Effector memory CD4-positive, alpha-beta T cell (primary cell): ENCODE measurements at regions not wholly inside any gene's neighbourhood (a gene's known extent, or its start where the extent isn't known, plus 50 kb on each side); places are given as distances from the start of the nearest gene placed in this dataset.

ENCODE experiments used
- DNase-seq, 3 donors: peaks; one replicate each; pipeline ENCODE4 v3.0.0-alpha.2; 2020
- H3K27ac ChIP-seq: 2 replicates; pipeline ENCODE4 v1.7.0; 2013; ENCODE audit warnings: mild to moderate bottlenecking, low read length, moderate library complexity; ENCODE audit not compliant: insufficient read depth, poor library complexity, severe bottlenecking
- H3K27me3 ChIP-seq: replicated peaks from 2 replicates; pipeline ENCODE4 v1.7.0; 2013; ENCODE audit warnings: mild to moderate bottlenecking, low read length; ENCODE audit not compliant: insufficient read depth, control insufficient read depth, poor library complexity, severe bottlenecking
- H3K36me3 ChIP-seq: 2 replicates; pipeline ENCODE4 v1.7.0; 2013; ENCODE audit warnings: mild to moderate bottlenecking, low read length, moderate library complexity; ENCODE audit not compliant: control insufficient read depth, insufficient read depth
- H3K4me1 ChIP-seq: 2 replicates; pipeline ENCODE4 v1.7.0; 2013; ENCODE audit warnings: low read length, mild to moderate bottlenecking; ENCODE audit not compliant: control insufficient read depth, insufficient read depth, poor library complexity, severe bottlenecking
- H3K4me3 ChIP-seq: 2 replicates; pipeline ENCODE4 v1.7.0; 2013; ENCODE audit warnings: low read length, low read depth, mild to moderate bottlenecking; ENCODE audit not compliant: insufficient read depth, poor library complexity, severe bottlenecking
- H3K9me3 ChIP-seq: 2 replicates; pipeline ENCODE4 v1.7.0; 2013; ENCODE audit warnings: mild to moderate bottlenecking, low read length, moderate library complexity; ENCODE audit not compliant: control insufficient read depth

GRCh38 chr1:38431535-38432376 lies 385.2 kb upstream of the POU3F1 start:
- H3K27me3 ChIP-seq, result no peaks in the 10 kb centered on the region
- H3K36me3 ChIP-seq, result no peaks in the 10 kb centered on the region
- no peak overlapping the region for H3K27ac ChIP-seq
- H3K9me3 ChIP-seq, result no peaks in the 10 kb centered on the region
- no peaks in the 10 kb centered on the region for H3K4me1 ChIP-seq
- DNase-seq, result no peak
- H3K4me3 ChIP-seq, result no peak overlapping the region

DNA sequence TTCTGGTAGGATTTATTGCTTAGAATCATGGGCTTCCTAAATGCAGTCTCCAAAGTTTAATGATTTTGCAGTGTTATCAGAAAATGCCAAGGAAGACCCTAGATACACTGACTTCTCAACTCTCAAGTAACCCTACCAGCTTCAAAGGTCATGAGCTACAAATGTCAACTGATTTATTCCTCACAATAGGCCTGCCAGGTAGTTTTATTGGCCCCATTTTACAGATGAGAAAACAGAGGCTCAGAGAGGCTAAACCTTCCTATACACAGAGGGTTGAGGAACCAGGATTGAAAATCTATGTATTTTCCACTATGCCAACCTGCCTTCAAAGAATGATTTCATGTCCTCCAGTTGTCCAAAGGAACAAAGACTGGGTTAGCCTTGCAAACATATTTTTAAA lies 384.4 kb upstream of the POU3F1 start:
- Histone ChIP-seq H3K9me3 (no peaks in the 10 kb centered on the region), H3K36me3 (no peaks in the 10 kb centered on the region), H3K4me3 (no peak overlapping the region), H3K27ac (no peak overlapping the region), H3K27me3 (no peaks in the 10 kb centered on the region), H3K4me1 (no peaks in the 10 kb centered on the region)
- no peak for DNase-seq

DNA sequence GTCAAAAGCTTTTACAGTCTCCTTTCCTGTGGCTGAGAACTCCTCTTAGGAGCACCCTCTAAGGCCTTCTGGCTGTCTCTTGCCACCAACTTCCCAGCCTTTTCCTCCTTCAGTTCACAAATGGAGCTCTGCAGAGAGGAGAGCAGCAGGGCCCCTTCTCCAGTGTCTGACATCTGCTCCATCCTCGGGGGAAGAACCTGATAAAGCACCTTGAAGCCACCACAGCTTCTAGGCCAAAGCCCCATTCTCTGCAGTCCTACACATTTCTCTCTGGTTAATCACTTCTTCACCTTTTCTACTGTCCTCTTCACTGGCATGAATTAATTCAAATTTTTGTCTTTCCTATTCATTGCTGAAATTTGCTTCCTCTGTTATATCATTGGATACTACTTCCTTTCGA lies 378.1 kb upstream of the POU3F1 start:
- Histone ChIP-seq H3K36me3 (no peaks in the 10 kb centered on the region), H3K9me3 (no peaks in the 10 kb centered on the region), H3K4me1 (no peaks in the 10 kb centered on the region), H3K27me3 (no peaks in the 10 kb centered on the region), H3K4me3 (no peak overlapping the region), H3K27ac (no peak overlapping the region)
- DNase-seq, result no peak

- Histone ChIP-seq H3K9me3 (no peaks in the 10 kb centered on the region), H3K27ac (no peak overlapping the region), H3K4me1 (no peaks in the 10 kb centered on the region), H3K27me3 (no peaks in the 10 kb centered on the region), H3K4me3 (no peak overlapping the region), H3K36me3 (no peaks in the 10 kb centered on the region)
- no peak for DNase-seq
Measured at GRCh38 chr1:38420666-38421065, 374.1 kb upstream of the POU3F1 start.

DNA sequence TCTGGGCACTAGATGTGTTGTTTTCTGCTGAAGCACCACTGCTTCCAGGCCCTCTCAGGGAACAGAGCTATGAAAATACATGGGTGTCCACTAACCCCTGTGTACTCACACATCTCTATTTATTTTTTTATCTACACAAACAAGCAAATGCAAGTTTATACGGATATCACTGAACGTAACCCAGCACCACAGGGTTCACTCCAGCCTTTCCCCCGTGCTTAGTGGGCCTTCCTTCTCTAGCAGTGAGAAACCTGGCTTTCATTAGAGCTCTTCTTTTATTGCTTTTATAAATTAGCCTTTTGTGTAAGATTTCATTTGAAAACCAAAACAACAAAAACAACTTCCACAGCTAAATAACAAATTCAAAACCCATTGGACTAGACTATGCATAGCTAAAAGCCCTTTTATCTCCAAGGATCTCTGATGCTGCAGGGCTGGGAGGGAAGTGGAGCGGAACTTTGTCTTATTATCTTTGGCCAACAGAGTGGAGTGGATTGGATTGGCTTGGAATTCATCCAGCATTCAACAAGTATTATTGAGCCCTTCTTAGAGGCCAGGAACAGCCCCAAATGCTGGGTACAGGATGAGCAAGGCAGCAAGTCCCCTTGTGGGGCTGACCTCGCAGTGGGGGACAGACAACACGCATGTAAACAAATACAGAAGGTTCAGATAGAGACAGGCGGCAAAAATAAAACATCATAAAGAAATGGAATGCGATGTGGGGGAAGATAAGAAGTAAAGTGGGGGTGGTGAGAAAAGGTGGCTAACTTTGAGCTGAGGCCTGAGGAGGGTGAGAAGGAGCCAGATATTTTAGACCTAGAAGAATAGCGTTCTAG lies 371.8 kb upstream of the POU3F1 start:
- Histone ChIP-seq H3K4me1 (no peaks in the 10 kb centered on the region), H3K9me3 (no peaks in the 10 kb centered on the region), H3K27me3 (no peaks in the 10 kb centered on the region), H3K36me3 (no peaks in the 10 kb centered on the region), H3K4me3 (no peak overlapping the region), H3K27ac (no peak overlapping the region)
- DNase-seq, result no peak

DNA sequence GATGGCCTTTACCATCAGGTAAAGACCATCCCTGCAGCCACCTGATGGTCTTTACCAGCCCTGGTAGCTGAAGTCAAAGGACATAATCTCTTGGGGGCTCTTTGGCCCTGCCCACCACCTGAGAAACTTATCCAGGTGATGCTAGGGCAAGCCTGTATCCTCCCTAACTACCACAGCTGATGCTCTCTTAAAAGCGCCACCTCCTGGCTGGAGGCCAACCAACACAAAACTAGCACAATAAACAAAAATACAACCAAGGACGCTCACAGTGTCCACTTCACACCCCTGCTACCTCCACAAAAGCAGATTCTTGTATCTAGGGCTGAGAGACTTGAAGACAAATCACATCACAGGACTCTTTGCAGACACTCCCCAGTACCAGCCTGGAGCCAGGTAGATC lies 357.1 kb upstream of the POU3F1 start:
- Histone ChIP-seq H3K27ac (no peak overlapping the region), H3K9me3 (no peaks in the 10 kb centered on the region), H3K4me3 (no peak overlapping the region), H3K4me1 (no peaks in the 10 kb centered on the region), H3K27me3 (no peaks in the 10 kb centered on the region), H3K36me3 (no peaks in the 10 kb centered on the region)
- no peak for DNase-seq

- no peaks in the 10 kb centered on the region for H3K36me3 ChIP-seq
- H3K27ac ChIP-seq, result no peak overlapping the region
- H3K4me3 ChIP-seq, result no peak overlapping the region
- no peaks in the 10 kb centered on the region for H3K9me3 ChIP-seq
- H3K4me1 ChIP-seq, result no peaks in the 10 kb centered on the region
- DNase-seq, result no peak
- H3K27me3 ChIP-seq, result no peaks in the 10 kb centered on the region
Measured at GRCh38 chr1:38402230-38402815, 355.7 kb upstream of the POU3F1 start.

- no peaks in the 10 kb centered on the region for H3K4me1 ChIP-seq
- DNase-seq, result no peak
- H3K36me3 ChIP-seq, result no peaks in the 10 kb centered on the region
- H3K27ac ChIP-seq, result no peak overlapping the region
- H3K9me3 ChIP-seq, result no peaks in the 10 kb centered on the region
- no peak overlapping the region for H3K4me3 ChIP-seq
- H3K27me3 ChIP-seq, result peaks cover 6% of the 10 kb centered on the region
Measured at GRCh38 chr1:38396606-38397005, 350.0 kb upstream of the POU3F1 start.

- H3K36me3 ChIP-seq, result no peaks in the 10 kb centered on the region
- no peak overlapping the region for H3K4me3 ChIP-seq
- DNase-seq, result no peak
- peaks cover 6% of the 10 kb centered on the region for H3K27me3 ChIP-seq
- no peaks in the 10 kb centered on the region for H3K4me1 ChIP-seq
- H3K9me3 ChIP-seq, result peaks cover 5% of the 10 kb centered on the region
- H3K27ac ChIP-seq, result no peak overlapping the region
Measured at GRCh38 chr1:38394303-38394702, 347.7 kb upstream of the POU3F1 start.

DNA sequence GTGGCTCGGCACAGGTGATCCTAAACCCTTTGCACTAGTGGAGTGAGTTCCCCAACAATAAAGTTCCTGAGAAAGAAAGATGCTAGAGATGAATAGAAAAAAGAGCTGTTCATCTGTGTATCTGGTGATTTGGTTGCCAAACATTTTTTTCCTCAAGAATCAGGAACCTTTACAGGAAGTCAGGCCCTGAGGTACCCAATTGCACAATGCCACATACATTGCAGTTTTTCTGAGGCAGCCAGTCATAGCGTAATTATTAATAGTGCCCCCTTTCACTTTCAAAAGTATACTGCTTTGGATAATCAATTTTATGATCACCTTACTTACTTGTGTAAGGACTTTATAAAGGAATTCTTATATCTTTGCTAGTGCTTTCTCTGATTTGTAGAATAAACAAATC lies 346.3 kb upstream of the POU3F1 start:
- H3K36me3 ChIP-seq, result no peaks in the 10 kb centered on the region
- H3K4me3 ChIP-seq, result no peak overlapping the region
- H3K9me3 ChIP-seq, result peaks cover 5% of the 10 kb centered on the region
- H3K27ac ChIP-seq, result no peak overlapping the region
- peaks cover 6% of the 10 kb centered on the region for H3K27me3 ChIP-seq
- DNase-seq, result no peak
- no peaks in the 10 kb centered on the region for H3K4me1 ChIP-seq
